ENCODE measurements at regions not wholly inside any gene's neighbourhood (a gene's known extent, or its start where the extent isn't known, plus 50 kb on each side); places are given as distances from the start of the nearest gene placed in this dataset.

GRCh38 chr6:145075425-145075824 is 659.9 kb downstream of the EPM2A start:
- TF ChIP-seq GABPA (IDR thresholded peaks at IDR 0.05 in 1 of 2, conservative IDR thresholded peaks at IDR 0.05 in 1 of 2) (no peak), CTCF (IDR thresholded peaks at IDR 0.05; ENCODE audit: low read depth, low read length, missing input control) (no peak), ZBTB33 (IDR thresholded peaks at IDR 0.05) (no peak), TAF1 (conservative IDR thresholded peaks at IDR 0.05) (no peak), ATF3 (IDR thresholded peaks at IDR 0.05) (no peak), REST (IDR thresholded peaks at IDR 0.05) (no peak), HNF4G (IDR thresholded peaks at IDR 0.05) (no peak), SP1 (IDR thresholded peaks at IDR 0.05) (no peak), RAD21 (IDR thresholded peaks at IDR 0.05) (no peak), MAX (IDR thresholded peaks at IDR 0.05) (no peak), RXRA (IDR thresholded peaks at IDR 0.05) (no peak), JUND (IDR thresholded peaks at IDR 0.05) (no peak)

Measured in liver (tissue), 3 donors.